Activated CD4-positive, alpha-beta T cell treated with anti-CD3 and anti-CD28 coated beads, Interleukin-2, amount 50 U/mL, for 1 hour (primary cell): ENCODE measurements at regions not wholly inside any gene's neighbourhood (a gene's known extent, or its start where the extent isn't known, plus 50 kb on each side); places are given as distances from the start of the nearest gene placed in this dataset.

Source experiments
- DNase-seq: peaks from one replicate; pipeline ENCODE4 v3.0.0-alpha.2; 2020

DNA sequence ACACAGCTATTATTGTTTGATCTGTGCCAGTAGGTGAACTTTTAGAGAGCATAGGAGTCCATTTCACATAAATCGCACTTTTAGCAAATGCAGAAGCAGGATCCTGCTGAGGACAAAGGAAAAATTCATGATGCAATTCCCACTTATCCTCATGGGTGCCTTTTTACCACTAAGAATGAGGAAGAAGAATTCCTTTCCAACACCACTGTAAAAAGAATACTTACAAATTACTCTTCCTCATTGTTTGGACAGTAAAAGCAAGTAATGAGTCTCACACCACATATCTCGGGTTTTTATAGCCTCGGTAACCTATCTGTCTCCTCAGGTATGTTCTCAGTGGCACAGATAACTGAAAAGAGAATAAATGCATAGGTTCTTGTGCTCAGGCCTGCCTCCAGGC is 238.5 kb downstream of the MTX2 start:
- no peak for DNase-seq

DNA sequence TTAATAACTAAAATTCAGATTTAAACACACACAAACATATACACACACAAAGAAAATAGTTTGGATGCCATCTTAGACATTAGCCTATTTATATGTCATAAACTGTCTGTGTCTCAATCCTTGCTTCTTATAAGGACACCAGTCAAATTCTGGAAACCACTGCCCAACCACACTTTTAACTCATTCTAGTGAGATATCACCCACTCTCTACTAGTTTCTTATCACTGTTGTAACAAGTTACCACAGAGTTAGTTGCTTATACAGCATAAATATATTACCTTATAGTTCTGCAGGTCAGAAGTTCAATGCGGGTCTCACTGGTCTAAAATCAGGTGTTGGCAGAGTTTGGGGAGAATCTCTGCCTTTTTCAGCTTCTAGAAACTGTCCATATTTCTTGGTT is 239.1 kb downstream of the MTX2 start:
- DNase-seq: no peak

DNA sequence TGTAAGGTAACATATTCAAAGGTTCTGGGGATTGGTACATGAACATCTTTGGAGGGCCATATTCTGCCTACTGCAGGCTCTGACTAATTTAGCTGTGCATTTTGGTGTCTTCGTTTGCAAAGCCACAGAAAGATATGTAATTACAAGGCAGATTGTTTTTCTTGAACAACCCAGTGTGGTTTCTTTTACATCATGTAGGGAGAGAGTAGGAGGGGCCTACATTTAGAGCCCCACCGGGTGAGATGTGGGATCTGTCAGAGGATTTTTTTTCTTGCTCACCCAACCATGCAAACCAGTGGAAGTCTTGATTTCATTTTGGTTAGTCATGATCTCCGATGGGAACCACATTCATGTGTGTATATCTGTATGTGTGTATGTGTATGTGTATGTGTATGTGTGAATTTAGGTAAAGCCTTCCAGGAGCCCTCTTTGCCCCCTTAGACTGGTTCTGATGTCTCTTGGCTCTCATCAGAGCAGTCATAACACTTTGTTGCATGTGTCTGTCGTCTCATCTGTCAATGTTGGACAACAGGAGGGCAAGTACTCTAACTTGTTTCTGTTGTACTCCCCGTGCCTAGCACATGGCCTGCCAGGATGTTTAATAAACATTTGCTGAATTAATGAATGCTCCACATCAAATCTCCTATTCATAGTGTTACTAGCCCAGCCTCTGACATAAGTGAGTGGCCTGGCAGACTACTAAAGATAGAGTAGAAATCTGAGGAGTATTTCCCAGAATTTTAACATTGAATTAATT is 239.9 kb downstream of the MTX2 start:
- DNase-seq: no peak

DNA sequence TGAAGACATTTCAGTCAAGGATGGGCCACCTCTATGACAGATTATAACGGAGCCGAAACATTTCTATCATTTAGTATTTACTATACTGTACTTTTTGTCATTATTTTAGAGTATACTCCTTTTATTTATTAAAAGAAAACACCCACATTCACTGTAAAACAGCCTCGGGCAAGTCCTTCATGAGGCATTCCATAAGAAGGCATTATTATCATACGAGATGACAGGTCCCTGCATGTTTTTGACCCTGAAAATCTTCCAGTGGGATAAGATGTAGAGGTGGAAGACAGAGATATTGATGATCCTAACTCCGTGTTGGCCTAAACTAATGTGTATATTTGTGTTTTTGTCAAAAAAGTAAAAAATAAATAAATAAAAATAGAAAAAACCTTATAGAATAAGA is 245.0 kb downstream of the MTX2 start:
- DNase-seq: no peak

DNA sequence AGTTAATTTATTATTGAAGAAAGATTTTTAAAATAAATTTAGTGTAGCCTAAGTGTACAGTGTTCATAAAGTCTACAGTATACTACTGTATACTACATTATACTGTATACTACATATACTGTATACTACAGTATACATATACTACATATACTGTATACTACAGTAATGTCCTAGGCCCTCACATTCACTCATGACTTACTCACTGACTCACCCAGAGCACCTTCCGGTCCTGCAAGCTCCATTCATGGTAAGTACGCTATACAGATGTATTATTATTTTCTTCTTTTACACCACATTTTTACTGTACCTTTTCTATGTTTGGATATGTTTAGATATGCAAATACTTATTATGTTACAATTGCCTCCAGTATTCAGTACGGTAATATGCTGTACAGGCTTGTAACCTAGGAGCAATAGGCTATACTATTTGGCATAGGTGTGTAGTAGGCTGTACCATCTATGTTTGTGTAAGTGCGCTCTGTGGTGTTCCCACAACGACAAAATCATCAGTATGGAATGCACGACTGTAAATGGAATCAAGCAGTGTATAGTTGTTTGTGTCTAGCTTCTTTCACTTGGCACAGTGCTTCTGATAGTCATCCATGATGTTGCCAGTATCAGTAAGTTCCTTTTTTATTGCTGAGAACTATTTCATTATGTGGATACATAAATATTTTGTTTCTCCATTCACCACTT is 245.7 kb downstream of the MTX2 start:
- no peak for DNase-seq

DNA sequence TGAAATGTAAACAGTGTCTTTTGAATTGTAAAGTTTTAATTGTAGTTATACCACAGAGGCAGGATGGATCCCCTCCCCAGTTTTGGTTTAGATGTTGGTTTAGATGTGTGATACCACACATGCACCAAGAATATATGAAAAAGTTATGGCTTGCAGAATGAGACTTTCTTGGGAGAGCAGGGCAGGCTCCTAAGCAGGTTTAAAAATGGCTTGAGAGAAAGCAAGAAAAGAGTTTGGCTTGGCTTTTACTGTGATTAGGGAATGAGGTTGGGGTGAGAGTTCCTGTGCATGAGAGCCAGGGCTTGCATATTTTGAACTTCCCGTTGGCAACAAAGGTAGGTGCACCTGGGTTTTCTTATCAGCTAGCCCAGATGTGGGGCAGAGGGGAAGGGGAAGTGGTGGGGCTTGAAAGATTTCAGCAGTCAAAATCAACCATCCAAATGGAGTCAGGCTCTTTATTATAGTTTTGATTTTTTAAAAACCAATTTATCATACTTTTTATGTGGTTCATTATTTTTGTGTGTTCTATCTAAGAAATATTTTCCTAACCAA is 246.9 kb downstream of the MTX2 start:
- DNase-seq: no peak

DNA sequence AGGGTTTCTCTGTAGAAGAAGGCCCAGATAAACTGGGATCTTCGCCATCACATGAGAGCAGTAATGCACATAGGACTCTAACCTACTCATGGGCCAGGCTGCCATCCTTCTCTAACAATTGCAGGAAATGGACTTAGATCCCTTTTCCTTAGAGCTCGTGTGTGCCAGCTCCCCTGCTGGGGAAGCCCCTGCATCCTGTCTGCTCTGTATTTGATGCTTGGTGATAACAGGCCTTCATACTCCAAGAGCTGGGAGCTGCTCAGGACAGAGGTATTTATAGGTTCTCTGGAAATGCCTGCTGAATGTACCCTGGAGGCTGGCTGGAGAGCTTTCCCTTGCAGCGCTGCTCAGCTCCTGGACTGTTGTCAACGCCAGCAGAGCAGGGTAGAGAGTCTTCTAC is 249.6 kb downstream of the MTX2 start:
- no peak for DNase-seq

DNA sequence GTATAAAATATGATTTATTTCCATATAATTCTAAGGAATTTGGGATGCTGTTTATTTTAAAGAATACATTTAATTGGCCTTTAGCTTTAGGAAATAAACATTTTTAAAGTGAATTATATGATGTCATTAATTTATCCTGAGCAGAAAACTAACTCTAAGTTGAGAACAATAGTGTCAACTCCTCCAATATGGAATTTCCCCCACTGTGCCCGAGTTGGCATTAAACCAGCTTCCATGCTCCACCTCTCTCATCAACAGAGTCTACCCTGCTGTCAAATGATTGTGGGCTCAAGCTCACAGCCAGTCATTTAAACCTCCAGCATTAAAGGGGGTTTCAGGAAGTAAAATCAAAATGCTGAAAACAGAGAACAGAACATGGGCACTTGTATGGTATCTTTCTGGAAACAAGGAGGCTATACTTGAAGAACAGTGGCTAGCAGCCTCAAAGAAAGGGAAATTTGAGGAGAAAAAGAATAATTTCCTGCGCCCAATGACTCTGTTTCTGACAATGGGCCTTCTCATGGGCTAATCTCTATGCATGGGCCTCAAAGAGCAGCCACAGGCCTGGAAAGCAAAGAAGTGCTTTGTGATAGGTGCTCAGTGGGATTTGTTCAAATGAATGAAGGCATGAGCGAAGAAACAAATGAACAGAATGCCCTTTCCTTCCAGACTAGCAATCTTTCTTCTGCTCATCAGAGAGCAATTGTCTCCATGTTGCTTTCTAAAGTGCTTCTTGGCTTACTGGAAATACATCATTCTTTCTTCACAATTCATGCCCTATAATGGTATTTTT is 252.8 kb downstream of the MTX2 start:
- DNase-seq: no peak

DNA sequence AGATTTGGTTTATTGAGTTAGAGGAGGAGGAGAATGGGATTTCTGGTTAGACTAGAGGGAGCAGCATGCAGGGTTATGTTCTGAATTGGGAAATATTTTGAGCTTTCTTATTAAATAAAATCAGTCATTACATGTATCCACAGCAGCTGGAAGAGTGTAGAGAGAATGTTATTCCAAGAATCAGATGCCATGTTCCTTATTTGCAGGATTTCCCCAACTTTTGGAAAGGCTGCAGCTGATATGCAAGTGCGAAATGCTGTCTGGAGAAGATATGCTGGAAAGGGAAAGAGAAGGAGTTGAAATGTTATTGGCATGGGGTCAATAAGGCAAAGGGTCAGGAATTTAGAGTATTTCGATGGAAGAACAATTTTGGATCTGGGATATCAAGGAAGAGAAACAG is 255.8 kb downstream of the MTX2 start:
- DNase-seq: no peak

DNA sequence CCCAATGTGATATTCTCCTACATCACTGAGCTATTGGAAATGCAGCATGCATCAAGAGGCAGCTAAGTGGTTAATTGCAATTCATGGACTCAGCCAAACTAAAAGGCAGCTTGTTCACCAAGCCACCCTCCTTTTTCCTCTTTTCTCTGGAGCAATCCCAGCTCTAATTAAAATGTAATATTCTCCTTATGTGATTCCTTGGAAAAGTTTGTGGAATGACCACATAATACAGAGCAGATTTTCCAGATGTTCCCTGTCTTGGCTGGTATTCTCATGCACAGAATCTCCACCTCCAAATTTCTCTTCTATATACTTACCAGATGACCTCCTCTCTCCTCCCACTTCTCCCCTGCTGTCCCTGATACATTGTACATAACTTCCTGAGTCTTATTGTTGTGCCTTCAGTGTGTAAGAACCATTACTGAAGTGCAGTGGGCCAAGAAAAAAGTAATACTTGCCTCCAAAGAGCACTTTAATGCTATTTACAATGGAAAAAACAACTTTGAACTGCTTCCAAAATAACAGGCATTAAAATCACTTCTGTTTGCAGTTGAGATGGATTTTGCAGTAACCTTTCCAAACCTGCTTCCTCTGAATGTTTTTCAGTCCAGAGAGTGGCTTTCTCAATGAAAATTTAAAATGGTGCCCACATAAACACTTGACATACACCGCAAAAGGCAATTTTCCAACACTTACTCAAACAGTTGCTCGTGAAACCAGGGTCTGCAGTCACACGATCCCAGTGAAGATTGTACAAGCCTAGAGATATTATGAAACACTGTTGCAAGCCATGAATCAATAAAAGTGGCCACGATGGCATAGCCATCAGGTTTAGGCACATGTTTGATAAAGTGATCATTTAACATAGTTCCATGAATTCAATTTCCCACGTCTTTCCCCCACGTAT is 258.0 kb downstream of the MTX2 start:
- no peak for DNase-seq

DNA sequence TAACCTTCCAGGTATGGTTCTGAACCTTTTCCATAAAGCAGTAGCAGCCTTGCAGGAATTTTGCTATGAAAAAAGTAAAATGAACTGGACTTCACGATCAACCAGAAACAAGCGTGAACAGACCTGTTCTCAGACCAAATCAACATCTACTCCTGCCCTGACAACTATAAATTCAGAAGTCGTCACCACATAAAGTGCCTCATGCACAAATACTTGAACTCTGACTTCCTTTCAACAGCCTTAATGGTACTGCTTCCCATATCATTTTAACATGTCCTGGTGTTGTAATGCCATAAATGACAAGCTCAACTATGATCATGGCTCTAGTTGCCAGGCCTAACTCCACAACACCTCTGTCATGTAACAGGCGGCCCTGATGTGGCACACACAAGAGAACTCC is 262.4 kb downstream of the MTX2 start:
- DNase-seq: no peak

DNA sequence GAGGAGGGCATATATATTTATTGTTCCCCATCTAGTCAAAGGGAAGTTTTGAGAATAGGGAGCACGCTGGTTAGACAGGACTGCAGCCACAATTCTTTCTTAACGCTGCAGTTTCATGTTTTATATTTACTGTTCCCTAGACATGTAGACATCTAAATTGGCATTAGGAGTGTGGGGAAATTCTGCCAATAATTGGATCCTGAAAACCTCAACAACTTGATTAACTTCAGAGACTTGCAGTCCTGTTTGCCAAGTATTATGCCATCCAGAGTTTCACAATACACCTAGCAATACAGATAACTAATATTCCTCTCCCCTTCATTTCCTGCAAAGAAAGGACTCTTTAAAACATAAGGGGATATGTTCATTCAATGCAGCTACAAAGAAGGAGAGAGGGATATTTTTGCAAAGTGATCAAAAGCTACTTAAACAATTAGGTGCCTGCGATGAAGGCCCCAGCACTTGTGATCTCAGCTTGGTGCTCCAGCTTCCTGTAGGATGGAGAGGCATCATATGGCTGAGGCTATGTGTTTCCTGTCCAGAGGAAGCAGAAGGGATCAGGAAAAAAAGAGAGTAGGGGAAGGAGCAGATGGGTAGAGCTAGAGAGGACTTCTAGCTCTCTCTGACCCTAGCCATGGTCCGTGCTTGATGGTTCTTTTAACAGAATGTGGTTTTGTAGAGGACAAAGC is 264.4 kb downstream of the MTX2 start:
- no peak for DNase-seq

DNA sequence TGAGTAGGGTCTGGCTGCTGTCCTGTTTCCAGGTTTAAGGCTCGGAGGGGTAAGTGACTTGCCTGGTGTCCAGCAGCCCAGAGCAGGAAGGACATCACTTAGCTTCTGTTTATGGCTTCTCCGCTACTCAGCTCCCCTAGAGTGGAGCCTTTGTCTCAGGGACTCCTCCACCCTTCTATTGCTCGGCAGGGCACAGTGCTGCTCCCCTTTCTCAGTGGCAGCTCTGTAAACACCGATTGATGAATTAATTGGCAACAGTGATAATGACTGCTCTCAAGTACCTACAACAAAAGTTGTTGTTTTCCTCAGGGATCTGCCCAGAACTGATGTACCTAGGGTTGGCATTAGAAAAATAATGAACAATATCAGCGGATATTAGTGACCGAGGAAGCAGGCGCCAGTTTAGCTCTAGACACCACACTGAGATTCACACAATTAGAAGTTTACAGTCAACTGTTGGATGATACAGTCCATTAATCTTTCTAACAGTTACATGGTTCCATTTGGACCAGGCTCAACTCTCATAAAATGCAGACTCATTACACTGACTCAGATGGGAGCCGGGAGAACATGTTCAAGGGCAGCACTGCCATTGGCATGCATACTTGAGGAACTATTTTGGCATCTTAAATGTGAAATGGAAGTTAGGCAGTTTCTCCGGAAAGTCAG is 265.7 kb downstream of the MTX2 start:
- DNase-seq: no peak

DNA sequence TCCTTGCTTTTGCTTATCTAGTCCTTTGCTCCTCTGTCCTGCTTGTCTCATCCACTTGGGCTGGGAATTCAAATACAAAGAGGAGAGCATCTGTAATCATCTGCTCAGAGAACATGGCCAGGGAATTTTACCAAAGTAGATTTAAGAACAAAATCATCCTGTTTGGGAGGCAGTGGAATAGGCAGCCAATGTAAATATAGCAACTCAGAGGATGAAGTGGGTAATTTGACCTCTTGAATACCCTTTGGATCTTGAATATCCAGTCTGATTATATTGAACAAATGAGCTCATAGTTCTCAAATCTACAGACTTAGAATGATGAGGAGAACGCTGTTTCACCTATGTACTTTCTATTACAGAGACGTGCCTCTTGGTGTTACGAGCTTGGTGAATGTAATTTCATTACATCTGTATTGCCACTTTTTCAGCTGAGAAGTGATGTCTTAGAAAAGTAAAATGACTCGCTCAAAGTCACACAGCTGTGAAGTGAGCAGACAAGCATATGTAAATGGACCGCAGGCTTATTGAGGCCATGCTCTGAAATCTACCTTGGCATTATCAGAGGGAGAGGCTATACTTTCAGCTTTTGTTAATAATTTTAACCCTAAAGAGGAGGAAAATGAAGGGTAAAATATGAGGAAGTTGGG is 266.3 kb downstream of the MTX2 start:
- no peak for DNase-seq

DNA sequence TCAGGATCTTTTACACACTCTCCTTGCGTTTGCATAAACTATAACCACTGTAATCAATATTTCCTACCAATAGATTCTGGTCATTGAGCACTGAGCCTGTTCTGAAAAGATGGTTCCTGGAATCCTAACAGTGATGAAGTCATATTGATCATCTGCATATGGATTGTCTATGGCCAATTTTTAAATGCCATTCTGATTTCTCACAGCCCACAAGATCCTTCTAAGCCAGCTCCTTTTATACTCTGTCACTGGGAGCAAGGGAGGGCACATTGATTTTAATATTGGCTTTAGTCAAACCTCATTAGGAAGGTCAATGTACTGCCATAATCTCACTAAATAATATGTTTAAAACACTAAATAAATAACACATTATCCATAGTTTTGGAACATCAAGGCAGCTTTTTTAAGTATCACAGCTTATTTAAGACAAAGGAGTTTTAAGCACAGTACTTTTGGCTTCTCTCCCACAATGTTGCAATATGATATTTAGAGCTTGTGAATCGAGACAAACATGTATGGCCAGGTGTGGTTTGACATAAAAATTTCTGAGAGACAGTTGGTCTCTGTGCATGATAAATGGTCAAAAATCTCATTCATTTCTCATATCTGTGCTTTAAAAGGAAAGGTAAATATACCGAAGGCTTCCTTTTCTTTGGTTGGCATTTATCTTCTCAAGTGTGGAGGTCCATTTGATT is 267.3 kb downstream of the MTX2 start:
- DNase-seq: no peak

DNA sequence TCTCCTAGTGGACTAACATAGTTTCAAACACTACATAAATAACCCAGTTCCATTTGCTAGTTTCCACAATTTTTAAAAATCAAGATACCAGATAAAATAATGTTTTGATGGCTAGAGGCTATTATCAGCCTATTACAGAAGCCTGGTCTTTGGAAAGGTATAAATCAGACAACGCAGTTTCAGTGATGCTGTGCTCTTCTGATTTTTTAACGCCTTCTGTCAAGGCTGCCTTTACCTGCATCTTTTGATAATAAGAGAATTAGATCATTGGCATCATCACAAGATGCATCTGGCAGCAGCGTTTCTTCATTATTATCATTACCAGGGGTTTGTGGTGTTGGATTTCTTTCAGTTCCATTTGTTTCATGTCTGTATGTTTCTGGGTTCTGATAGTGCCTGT is 268.7 kb downstream of the MTX2 start:
- DNase-seq: no peak

DNA sequence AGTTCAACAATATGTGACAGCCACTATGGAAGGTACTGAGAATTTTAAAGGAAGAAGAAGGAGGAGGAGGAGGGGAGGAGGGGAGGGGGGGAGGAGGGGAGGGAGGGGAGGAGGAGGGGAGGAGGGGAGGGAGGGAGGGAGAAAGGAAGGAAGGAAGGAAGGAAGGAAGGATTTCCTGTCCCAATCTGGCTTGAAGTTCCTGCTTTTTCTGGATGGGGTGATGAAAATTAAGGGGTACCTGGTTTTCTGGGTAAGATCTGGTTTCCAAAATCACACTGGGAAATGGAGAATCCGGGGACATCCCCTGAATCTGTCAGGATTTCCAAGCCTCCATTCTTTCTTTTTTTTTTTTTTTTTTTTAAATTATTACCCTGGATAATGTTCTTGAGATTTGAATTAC is 271.8 kb downstream of the MTX2 start:
- DNase-seq: no peak

DNA sequence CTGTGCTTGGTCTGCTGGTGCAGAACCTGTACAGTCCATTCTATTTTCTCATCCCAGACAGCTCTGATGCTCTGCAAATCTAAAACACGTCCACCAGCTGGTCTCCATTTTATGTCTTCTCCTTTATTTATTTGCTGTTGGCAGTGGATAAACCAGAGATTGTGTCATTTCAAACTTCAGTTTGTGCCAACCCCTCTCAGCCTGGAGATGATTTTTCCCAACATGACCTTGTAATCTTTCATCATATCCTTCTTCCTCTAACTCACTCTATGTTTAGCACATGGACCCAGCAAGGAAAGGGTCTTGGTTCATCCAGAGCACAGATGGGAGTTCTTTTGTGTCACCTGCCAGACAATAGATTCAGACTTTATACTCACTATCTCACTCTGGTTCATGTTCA is 273.2 kb downstream of the MTX2 start:
- no peak for DNase-seq

DNA sequence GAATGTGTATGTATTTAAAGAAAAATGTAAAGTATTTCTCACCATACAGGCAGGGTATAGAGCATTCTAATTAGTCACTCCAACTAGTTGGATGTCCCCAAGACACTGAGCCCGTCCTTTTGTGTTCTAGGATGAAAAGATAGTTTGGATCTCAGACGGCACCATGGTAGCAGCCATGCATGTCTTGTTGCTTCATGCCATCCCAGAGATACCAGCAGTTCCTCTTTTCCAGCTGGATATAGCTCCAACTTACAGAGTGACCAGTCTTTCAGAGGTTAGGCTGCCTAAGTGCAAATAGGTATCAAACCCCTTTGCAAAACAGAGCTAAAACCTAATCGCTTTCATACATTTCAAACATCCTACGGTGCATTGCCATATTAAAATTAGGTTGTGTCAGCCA is 275.3 kb downstream of the MTX2 start:
- DNase-seq: no peak
